Thoracic aorta (tissue), 2 donors: ENCODE measurements at regions not wholly inside any gene's neighbourhood (a gene's known extent, or its start where the extent isn't known, plus 50 kb on each side); places are given as distances from the start of the nearest gene placed in this dataset.

Experiments used
- ATAC-seq: fragments of 150-250 bp; one replicate; pipeline ENCODE4 v1.8.0; 2017; ENCODE audit warnings: low read depth; ENCODE audit not compliant: insufficient number of reproducible peaks, low FRiP score
- DNase-seq: peaks from one replicate; pipeline ENCODE4 v3.0.0-alpha.2; 2020; ENCODE audit warnings: low spot score
- H3K27ac ChIP-seq, 2 donors: fragments of 200-600 bp; sonication (generic); 1 replicate in 1 of 2; 2 replicates in 1 of 2; pipeline ENCODE4 v1.5.1; 2016; ENCODE audit warnings: mild to moderate bottlenecking in 2 of 2, moderate library complexity in 2 of 2
- H3K27me3 ChIP-seq: fragments of 200-600 bp; sonication (generic); replicated peaks from 2 replicates; pipeline ENCODE4 v1.6.0; 2016; ENCODE audit warnings: mild to moderate bottlenecking; ENCODE audit not compliant: insufficient read depth
- H3K36me3 ChIP-seq: fragments of 200-600 bp; sonication (generic); one replicate; pipeline ENCODE4 v1.5.1; 2016
- H3K4me1 ChIP-seq, 2 donors: fragments of 200-600 bp; sonication (generic); 1 replicate in 1 of 2; 2 replicates in 1 of 2; pipeline versions ENCODE4 v1.5.1 to v1.6.0; 2016; ENCODE audit warnings: low read depth in 2 of 2, mild to moderate bottlenecking in 1 of 2; ENCODE audit not compliant: control insufficient read depth in 1 of 2
- H3K4me3 ChIP-seq: fragments of 200-600 bp; sonication (generic); 2 replicates; pipeline ENCODE4 v1.5.1; 2016; ENCODE audit warnings: mild to moderate bottlenecking
- H3K9me3 ChIP-seq: fragments of 200-600 bp; sonication (generic); 2 replicates; pipeline ENCODE4 v1.5.1; 2016
- CTCF ChIP-seq: fragments of 200-600 bp; sonication (generic); IDR thresholded peaks from one replicate; pipeline ENCODE4 v1.5.1; 2019; ENCODE audit warnings: antibody characterized with exemption

GRCh38 chr1:30447701-30448100, 275.7 kb downstream of the MATN1 start:
- no peak overlapping the region for H3K27ac ChIP-seq

GRCh38 chr1:30447080-30447479, 276.3 kb downstream of the MATN1 start:
- no peak for TF ChIP-seq CTCF

More at GRCh38 chr1:30447701-30448100, 275.7 kb downstream of the MATN1 start:
- no peaks in the 10 kb centered on the region for H3K36me3 ChIP-seq
- no peaks in the 10 kb centered on the region for H3K4me1 ChIP-seq
- ATAC-seq (no peak), DNase-seq (no peak)
- H3K4me3 ChIP-seq, result no peak overlapping the region
- H3K9me3 ChIP-seq, result no peaks in the 10 kb centered on the region
- H3K27me3 ChIP-seq, result no peaks in the 10 kb centered on the region
- no peak for TF ChIP-seq CTCF

GRCh38 chr1:30446508-30446907, 276.9 kb downstream of the MATN1 start:
- no peak overlapping the region for H3K4me3 ChIP-seq
- DNase-seq, result no peak
- no peaks in the 10 kb centered on the region for H3K27me3 ChIP-seq
- ATAC-seq, result no peak
- H3K9me3 ChIP-seq, result no peaks in the 10 kb centered on the region
- no peaks in the 10 kb centered on the region for H3K36me3 ChIP-seq
- no peak for TF ChIP-seq CTCF
- H3K4me1 ChIP-seq, result no peaks in the 10 kb centered on the region
- H3K27ac ChIP-seq, result no peak overlapping the region

More at GRCh38 chr1:30447080-30447479, 276.3 kb downstream of the MATN1 start:
- H3K27ac ChIP-seq, result no peak overlapping the region
- ATAC-seq (no peak), DNase-seq (no peak)
- no peaks in the 10 kb centered on the region for H3K4me1 ChIP-seq
- H3K36me3 ChIP-seq, result no peaks in the 10 kb centered on the region
- no peaks in the 10 kb centered on the region for H3K27me3 ChIP-seq
- no peak overlapping the region for H3K4me3 ChIP-seq
- H3K9me3 ChIP-seq, result no peaks in the 10 kb centered on the region

- DNase-seq (no peak), ATAC-seq (no peak)
- H3K36me3 ChIP-seq, result no peaks in the 10 kb centered on the region
- no peaks in the 10 kb centered on the region for H3K9me3 ChIP-seq
- no peak for TF ChIP-seq CTCF
- no peak overlapping the region for H3K4me3 ChIP-seq
- no peak overlapping the region for H3K27ac ChIP-seq
- no peaks in the 10 kb centered on the region for H3K27me3 ChIP-seq
- no peaks in the 10 kb centered on the region for H3K4me1 ChIP-seq
These were observed 277.3 kb downstream of the MATN1 start for GRCh38 chr1:30446095-30446494.

- Histone ChIP-seq H3K36me3 (no peaks in the 10 kb centered on the region), H3K27ac (no peak overlapping the region), H3K9me3 (no peaks in the 10 kb centered on the region), H3K27me3 (no peaks in the 10 kb centered on the region), H3K4me1 (no peaks in the 10 kb centered on the region), H3K4me3 (no peak overlapping the region)
- no peak for DNase-seq
- TF ChIP-seq CTCF, result no peak
- ATAC-seq, result no peak
These were observed 277.9 kb downstream of the MATN1 start for GRCh38 chr1:30445449-30445848.
